Limb (tissue), 2 donors: ENCODE measurements at regions not wholly inside any gene's neighbourhood (a gene's known extent, or its start where the extent isn't known, plus 50 kb on each side); places are given as distances from the start of the nearest gene placed in this dataset.

ENCODE experiments used
- DNase-seq, 2 donors: peaks; one replicate each; pipeline ENCODE4 v3.0.0-alpha.2; 2016; ENCODE audit errors: extremely low spot score in 2 of 2

GRCh38 chr2:8263901-8264300 lies 418.0 kb upstream of the ID2 start:
- DNase-seq = no peak

DNA sequence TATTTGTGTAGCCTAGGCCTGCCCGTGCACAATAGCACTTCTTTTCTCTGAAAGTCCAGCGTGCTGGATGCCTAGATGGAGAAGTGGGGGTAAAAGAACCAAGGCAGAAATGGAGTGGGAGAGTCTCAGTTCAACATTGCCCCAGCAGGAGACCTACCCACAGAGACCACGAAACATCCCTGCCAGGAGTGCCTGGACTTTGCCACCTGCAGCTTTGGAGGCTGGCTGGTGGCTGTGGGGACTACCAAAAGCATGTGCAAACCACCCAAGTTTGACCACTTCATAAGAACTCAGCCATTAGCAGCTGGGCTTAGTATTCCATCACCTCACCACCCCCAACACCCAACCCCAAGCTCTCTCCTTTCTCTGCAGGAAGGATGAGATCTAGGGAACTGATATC lies 416.9 kb upstream of the ID2 start:
- no peak for DNase-seq

DNA sequence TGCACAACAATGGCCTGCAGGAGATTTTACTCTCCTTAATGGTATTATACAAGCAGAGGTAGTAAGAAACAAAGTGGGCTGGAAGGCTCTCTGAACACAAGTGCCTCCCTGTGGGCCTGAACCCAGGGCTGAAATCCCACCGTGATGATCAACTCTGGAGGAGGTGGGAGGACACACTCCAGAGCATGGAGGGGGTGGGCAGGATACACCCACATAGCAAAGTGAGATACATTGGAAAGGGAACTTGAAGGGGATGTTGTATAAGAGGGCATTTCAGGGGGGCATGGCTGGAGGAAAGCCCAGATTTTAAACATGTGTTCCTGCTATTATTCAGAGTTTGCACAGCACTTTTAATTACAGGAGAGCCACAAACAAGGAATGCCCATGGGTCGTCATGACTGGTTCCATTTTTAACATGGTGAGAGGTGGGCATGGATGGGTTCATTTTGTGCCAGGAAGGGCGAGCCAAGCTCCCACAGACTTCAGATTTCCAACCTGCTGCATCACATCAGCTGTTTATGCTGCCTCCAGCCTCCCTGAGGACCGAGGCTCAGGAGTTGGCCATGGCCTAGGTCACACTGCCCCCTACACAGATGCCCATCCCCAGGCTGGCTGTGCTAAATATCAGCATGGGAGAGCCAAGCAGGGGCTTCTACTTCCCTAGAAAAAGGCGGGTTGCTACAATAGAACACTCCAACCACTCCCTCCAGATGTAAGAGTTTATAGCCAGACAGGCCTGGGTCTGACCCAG lies 416.2 kb upstream of the ID2 start:
- DNase-seq = no peak

DNA sequence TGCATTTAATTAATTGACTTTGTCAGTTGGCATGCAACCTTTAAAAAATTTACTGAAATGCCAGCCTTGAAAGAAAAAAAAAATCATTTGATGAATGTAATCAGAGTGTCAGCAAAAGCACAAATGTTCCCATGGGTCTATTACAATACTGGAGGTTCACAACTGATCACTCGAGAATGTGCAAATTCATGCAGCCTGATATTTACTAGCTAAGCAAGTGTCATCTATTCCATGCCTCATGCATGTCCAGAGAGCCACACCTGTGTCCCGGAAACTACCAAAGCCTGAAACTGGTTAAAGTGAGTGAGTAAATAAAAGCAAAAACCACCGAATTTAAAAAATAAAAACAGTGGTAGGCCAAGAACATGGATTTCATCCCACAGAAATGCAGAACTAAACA lies 415.3 kb upstream of the ID2 start:
- no peak for DNase-seq

DNA sequence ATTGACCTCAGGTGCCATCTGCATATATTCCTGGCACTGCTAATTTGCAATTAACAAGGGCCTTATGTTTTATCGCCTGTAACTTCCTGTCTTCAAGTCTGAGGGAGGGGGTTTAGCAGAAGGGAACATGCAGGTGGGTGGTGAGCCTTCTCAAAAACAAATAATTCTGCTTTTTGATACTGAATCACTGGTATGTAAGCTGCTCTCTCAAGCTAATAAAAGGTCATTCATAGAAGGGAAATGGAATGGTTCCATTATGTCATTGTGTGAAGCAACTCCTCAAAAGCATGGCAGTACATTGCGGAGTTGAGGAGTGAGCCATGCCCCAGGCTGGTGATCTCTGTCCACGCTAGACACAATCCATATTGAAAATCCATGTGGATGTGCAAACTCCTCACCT lies 414.8 kb upstream of the ID2 start:
- no peak for DNase-seq

DNA sequence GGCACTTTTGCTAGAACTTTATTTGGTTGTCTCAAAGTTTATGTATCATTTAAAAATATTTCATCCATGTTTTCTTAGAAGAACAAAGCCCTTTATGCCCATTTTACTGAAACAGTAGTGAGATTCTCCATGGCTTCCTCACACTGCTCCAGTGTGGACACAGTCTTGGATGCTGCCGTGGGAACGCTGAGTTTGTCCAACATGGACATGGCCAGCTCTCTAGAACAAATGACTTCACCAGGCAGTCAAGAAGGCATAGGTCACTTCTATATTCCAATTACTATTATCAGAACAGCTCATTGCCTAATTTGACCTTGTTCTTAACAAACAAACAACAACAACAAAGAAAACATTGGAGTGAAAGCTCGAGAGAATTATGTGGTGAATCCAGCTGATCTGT lies 414.1 kb upstream of the ID2 start:
- DNase-seq = no peak

- DNase-seq = no peak
Measured at GRCh38 chr2:8268172-8268783, 413.6 kb upstream of the ID2 start.

GRCh38 chr2:8270699-8271098 lies 411.2 kb upstream of the ID2 start:
- DNase-seq = no peak

GRCh38 chr2:8271461-8271860 lies 410.4 kb upstream of the ID2 start:
- DNase-seq = no peak

DNA sequence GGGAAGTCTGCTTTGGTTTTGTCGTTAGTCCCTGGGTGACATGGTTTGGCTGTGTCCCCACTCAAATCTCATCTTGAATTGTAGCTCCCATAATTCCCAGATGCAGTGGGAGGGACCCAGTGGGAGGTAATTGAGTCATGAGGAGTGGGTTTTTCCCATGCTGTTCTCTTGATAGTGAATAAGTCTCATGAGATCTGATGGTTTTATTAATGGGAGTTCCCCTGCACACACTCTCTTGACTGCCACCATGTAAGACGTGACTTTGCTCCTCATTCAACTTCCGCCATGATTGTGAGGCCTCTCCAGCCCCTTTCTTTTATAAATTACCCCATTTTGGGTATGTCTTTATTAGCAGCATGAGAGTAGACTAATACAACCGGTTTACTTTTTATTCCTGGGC lies 405.8 kb upstream of the ID2 start:
- no peak for DNase-seq

- no peak for DNase-seq
Measured at GRCh38 chr2:8277921-8278571, 403.8 kb upstream of the ID2 start.

GRCh38 chr2:8278709-8279354 lies 403.0 kb upstream of the ID2 start:
- DNase-seq = no peak

DNA sequence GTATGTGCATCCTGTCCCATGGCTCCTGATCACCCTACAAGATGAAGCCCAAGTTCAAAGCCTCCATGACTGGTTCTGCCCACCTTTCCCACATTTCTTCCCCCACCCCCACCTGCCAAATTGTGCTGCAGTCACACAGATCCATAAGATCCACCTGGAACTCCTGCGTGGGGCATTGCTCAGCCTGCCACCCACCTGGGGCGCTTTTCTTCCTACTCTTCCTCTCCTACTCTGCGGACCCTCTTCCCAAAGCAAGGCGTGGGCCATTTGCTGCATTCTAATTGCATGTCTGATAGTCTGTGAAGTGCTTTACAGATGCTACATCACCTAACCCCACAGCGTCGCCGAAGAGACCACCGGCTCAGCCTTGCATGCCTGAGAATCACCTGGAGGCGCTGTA lies 402.4 kb upstream of the ID2 start:
- no peak for DNase-seq

DNA sequence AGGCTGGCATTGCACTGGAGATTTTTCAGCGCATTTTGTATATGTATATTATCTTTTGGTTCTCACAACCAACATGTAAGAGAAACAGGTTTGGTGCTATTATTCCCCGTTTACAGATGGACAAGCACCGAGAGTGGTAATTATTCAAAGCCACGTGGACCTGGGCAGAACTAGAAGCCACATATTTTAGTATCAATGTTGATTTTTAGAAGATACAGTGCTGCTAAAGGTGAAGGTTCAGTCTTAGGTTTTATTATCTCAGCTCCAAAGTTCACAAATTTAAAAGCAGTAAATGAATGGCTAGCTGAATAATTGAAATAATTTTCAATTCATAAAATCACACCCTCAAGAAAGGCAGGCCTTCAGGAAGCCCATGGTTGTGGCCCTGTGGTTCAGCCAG lies 400.6 kb upstream of the ID2 start:
- no peak for DNase-seq

DNA sequence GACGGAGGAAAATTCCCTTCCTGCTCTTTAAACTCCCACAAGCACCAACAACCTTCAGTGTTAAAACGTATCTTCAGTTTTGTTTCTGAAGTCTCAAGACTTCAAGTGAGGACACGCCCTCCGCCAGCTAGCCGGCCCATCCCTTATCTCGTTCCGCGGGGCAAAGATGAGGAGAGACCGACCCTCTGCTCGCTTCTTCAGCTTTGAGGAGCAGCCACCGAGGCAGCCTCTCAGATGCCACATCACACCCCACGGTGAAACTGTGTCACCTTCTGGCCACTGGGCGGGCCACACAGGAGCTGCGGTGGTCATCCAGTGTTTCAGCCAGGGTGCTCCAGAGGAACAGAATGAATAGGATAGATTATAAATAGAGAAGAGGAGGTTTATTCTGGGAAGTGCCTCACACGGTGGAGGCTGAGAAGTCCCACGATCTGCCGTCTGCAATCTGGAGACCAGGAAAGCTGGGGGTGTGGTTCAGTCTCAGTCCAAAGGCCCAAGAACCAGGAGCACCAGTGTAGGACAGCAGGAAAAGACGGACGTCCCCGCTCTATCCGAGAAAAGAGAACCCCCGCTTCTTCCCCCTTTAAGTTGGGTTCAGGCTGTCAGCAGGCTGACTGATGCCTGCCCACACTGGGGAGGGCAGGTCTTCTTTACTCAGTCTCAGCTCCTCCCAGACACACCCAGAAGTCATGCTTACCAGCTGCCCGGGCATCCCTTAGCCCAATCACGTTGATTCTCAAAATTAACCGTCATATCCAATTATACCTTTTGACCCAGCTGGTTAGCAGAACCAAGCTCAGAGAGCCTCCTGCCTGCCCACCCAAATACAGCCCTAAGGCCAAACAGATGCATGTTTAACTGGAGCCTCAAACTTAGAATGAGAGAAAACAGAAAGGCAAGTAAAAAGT lies 399.7 kb upstream of the ID2 start:
- DNase-seq = no peak

- no peak for DNase-seq
Measured at GRCh38 chr2:8282858-8283252, 399.0 kb upstream of the ID2 start.

DNA sequence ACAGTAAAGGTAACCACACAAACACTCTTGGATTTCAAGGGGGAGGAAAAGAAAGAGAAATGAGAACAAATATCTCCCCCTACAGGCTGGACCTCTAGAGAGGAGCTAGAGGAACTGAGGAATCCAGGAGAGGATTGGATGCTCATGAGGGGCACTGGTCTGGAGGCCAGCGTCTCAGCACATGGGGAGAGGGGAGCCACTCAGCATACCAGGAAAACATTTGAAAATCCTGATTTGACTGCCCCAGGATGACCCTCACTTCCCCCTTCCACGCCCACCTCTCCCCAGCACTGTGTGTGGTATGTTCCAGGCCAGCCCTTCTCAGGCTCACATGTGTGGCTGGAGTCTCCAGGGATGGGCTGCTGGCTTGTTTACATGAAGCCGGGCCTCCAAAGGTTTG lies 396.8 kb upstream of the ID2 start:
- no peak for DNase-seq

- DNase-seq = no peak
Measured at GRCh38 chr2:8285898-8286297, 396.0 kb upstream of the ID2 start.

- no peak for DNase-seq
Measured at GRCh38 chr2:8288206-8288605, 393.6 kb upstream of the ID2 start.

DNA sequence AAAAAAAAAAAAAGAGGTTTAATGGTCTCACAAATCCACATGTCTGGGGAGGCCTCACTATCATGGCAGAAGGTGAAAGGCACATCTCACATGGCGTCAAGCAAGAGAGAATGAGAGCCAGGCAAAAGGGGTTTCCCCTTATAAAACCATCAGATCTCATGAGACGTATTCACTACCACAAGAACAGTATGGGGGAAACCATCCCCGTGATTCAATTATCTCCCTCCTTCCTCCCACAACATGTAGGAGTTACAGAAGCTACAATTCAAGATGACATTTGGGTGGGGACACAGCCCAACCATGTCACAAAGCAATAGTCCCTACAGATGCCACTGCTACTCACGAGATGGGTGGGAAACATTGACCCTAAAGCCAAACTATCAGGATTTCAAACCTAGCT lies 392.7 kb upstream of the ID2 start:
- DNase-seq = no peak

DNA sequence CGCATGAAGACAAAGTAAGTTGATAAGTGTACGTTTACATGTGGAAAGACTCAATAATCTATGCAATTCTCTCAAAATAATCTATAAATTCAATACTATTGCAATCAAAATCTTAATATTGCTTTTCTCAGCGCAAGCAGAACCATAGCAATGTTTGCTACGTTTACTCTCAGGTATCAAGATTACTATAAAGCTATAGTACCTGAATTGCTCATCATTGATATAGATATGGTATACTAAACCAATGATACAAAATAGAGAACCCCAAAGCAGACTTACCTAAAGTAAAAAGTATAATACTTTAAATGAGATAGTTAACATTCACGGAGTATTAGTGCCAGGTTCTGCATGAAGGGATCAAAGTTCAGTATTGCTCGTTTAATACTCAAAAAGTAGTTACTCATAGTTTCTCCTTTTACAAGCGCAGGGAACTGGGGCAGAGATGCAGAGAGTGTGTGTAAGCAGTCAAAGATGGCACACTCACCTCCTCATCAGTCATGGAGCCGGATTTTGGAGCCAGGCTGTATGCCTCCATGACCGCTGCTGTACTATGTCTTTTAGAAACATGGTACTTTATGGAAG lies 391.0 kb upstream of the ID2 start:
- DNase-seq = no peak
